PC-9 (cell line): ENCODE measurements at regions not wholly inside any gene's neighbourhood (a gene's known extent, or its start where the extent isn't known, plus 50 kb on each side); places are given as distances from the start of the nearest gene placed in this dataset.

Experiments
- BruUV-seq: library from RNA; stranded (reverse); fragments of 400-500 nt; replicated peaks from 2 replicates; lab custom pipeline; 2021; lab: Mats Ljungman, UMichigan
- CTCF ChIA-PET: fragments of 300-600 bp; sonication (Branson Sonifier 250); formaldehyde crosslinking; loops from one replicate; lab custom pipeline; 2022; ENCODE audit warnings: antibody characterized with exemption; lab: Charles Lee
- POLR2A ChIA-PET: fragments of 300-600 bp; sonication (Branson Sonifier 250); formaldehyde crosslinking; loops from one replicate; lab custom pipeline; 2022; ENCODE audit warnings: antibody characterized with exemption; ENCODE audit not compliant: unreplicated experiment; lab: Charles Lee
- DNase-seq, 2 experiments: peaks; one replicate each; pipeline versions ENCODE4 v3.0.0 to v3.0.0-alpha.2; 2015 to 2022; ENCODE audit warnings: mixed read lengths in 1 of 2
- H2AFZ ChIP-seq: fragments of 200-600 bp; sonication (generic); 2 replicates; pipeline ENCODE4 v1.8.1; 2017; ENCODE audit warnings: antibody characterized with exemption
- H3F3A ChIP-seq: fragments of 200-600 bp; sonication (generic); 2 replicates; pipeline ENCODE4 v1.8.1; 2017; ENCODE audit warnings: antibody characterized with exemption, mild to moderate bottlenecking, low read depth; ENCODE audit not compliant: insufficient read depth
- H3K27ac ChIP-seq: fragments of 200-600 bp; sonication (generic); 2 replicates; pipeline ENCODE4 v1.6.1; 2016; ENCODE audit warnings: mixed run types
- H3K27me3 ChIP-seq: fragments of 200-600 bp; sonication (generic); 2 replicates; pipeline ENCODE4 v1.6.1; 2016; ENCODE audit warnings: low read depth, mixed run types; ENCODE audit not compliant: insufficient read depth
- H3K36me3 ChIP-seq: fragments of 200-600 bp; sonication (generic); 2 replicates; pipeline ENCODE4 v1.6.1; 2016; ENCODE audit warnings: low read depth, mixed run types
- H3K4me1 ChIP-seq: fragments of 200-600 bp; sonication (generic); replicated peaks from 2 replicates; pipeline ENCODE4 v1.6.1; 2016; ENCODE audit warnings: mixed run types; ENCODE audit not compliant: insufficient read depth
- H3K4me2 ChIP-seq: fragments of 200-600 bp; sonication (generic); 2 replicates; pipeline ENCODE4 v1.6.1; 2017; ENCODE audit warnings: mixed run types
- H3K4me3 ChIP-seq: fragments of 200-600 bp; sonication (generic); 2 replicates; pipeline ENCODE4 v1.6.1; 2016; ENCODE audit warnings: mixed run types
- H3K79me2 ChIP-seq: fragments of 200-600 bp; sonication (generic); 2 replicates; pipeline ENCODE4 v1.6.1; 2017; ENCODE audit warnings: low read depth, mixed run types
- H3K9me2 ChIP-seq: fragments of 200-600 bp; sonication (generic); 2 replicates; pipeline ENCODE4 v1.8.1; 2017; ENCODE audit warnings: mild to moderate bottlenecking; ENCODE audit not compliant: insufficient read depth
- H3K9me3 ChIP-seq: fragments of 200-600 bp; sonication (generic); 2 replicates; pipeline ENCODE4 v1.8.1; 2016; ENCODE audit warnings: low read depth; ENCODE audit not compliant: insufficient read depth
- H4K20me1 ChIP-seq: fragments of 200-600 bp; sonication (generic); 2 replicates; pipeline ENCODE4 v1.8.1; 2017; ENCODE audit not compliant: insufficient read depth
- EZH2 ChIP-seq: fragments of 200-600 bp; sonication (generic); IDR thresholded peaks from 2 replicates; pipeline ENCODE4 v1.8.0; 2017; ENCODE audit warnings: antibody characterized with exemption, low read depth
- intact Hi-C: fragments of 100-400 bp; cut with micrococcal nuclease; formaldehyde crosslinking; loops from one replicate; pipeline ENCODE4 v1.10.0; 2022; ENCODE audit not compliant: unreplicated experiment
- TF ChIP-seq, protein P1 (sequence below): fragments of 200-600 bp; sonication (generic); conservative IDR thresholded peaks from 2 replicates; pipeline ENCODE4 v1.6.1; 2017; ENCODE audit warnings: mixed run types, antibody characterized with exemption, mild to moderate bottlenecking, moderate library complexity

DNA sequence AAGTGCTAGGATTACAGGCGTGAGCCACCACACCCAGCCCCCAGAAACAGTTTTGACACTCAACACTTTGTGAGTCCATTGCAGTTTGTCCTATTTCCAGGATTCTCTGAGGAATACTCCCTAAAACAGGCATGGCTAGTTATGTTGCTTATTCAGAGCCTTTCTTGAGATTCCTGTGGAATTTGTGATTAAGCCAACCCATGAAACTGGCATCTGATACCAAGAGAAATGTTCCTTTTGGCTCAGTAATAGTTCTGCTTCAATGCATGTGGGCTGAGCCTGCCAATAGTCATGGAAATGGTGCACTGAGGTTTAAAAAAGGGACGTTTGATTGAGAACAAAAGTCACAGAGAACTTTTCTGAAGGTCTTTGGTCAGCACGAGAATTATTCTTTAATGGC lies 241.7 kb downstream of the PPP1R2C start:
- no TSS peak for BruUV-seq

DNA sequence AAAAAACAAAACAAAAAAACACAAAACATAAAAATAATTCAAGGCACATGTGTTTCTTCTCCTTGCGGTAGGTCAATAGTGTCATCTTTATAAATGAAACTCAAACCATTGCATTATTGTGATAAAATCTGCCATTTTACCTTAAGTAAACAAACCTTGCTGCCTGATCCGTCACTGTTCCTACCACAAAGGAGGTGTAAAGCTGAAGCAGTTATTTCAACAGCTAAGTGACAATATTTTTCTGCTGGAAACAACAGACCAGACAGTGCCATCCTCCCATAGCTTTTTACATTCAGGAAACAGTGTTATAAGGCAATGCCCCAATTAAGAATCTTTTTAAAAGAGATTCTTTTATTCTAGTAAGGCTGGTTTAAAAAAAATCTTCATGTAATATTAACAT lies 242.7 kb downstream of the PPP1R2C start:
- ChIA-PET POLR2A (no interaction called here), CTCF (no interaction called here)
- H3K9me2 ChIP-seq, result no peaks in the 10 kb centered on the region
- H4K20me1 ChIP-seq, result no peaks in the 10 kb centered on the region
- no peak for DNase-seq
- intact Hi-C loops, result no loop called here
- H3K4me3 ChIP-seq, result no peak overlapping the region
- TF ChIP-seq EZH2, result no peak
- TF ChIP-seq, protein P1, sequence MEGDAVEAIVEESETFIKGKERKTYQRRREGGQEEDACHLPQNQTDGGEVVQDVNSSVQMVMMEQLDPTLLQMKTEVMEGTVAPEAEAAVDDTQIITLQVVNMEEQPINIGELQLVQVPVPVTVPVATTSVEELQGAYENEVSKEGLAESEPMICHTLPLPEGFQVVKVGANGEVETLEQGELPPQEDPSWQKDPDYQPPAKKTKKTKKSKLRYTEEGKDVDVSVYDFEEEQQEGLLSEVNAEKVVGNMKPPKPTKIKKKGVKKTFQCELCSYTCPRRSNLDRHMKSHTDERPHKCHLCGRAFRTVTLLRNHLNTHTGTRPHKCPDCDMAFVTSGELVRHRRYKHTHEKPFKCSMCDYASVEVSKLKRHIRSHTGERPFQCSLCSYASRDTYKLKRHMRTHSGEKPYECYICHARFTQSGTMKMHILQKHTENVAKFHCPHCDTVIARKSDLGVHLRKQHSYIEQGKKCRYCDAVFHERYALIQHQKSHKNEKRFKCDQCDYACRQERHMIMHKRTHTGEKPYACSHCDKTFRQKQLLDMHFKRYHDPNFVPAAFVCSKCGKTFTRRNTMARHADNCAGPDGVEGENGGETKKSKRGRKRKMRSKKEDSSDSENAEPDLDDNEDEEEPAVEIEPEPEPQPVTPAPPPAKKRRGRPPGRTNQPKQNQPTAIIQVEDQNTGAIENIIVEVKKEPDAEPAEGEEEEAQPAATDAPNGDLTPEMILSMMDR, result no peak
- H3K9me3 ChIP-seq, result no peaks in the 10 kb centered on the region
- H3F3A ChIP-seq, result no peaks in the 10 kb centered on the region
- no peaks in the 10 kb centered on the region for H3K79me2 ChIP-seq
- BruUV-seq, result no TSS peak
- H3K27me3 ChIP-seq, result no peaks in the 10 kb centered on the region
- H3K4me1 ChIP-seq, result no peaks in the 10 kb centered on the region
- no peaks in the 10 kb centered on the region for H3K36me3 ChIP-seq
- H2AFZ ChIP-seq, result no peak overlapping the region
- no peak overlapping the region for H3K4me2 ChIP-seq
- no peak overlapping the region for H3K27ac ChIP-seq

More for the DNA sequence above, 241.7 kb downstream of the PPP1R2C start:
- intact Hi-C loops, result no loop called here
- H3K27ac ChIP-seq, result no peak overlapping the region
- H3K27me3 ChIP-seq, result no peaks in the 10 kb centered on the region
- no peaks in the 10 kb centered on the region for H3K4me1 ChIP-seq
- no peak overlapping the region for H3K4me2 ChIP-seq
- no peak overlapping the region for H2AFZ ChIP-seq
- no peaks in the 10 kb centered on the region for H3K9me3 ChIP-seq
- H3K36me3 ChIP-seq, result no peaks in the 10 kb centered on the region
- no peaks in the 10 kb centered on the region for H3K9me2 ChIP-seq
- H3K79me2 ChIP-seq, result no peaks in the 10 kb centered on the region
- no peaks in the 10 kb centered on the region for H3F3A ChIP-seq
- no peak for TF ChIP-seq EZH2
- TF ChIP-seq, protein P1, result no peak
- no peaks in the 10 kb centered on the region for H4K20me1 ChIP-seq
- no peak for DNase-seq
- CTCF ChIA-PET, result no interaction called here
- H3K4me3 ChIP-seq, result no peak overlapping the region
- POLR2A ChIA-PET, result no interaction called here

- no peaks in the 10 kb centered on the region for H3K9me3 ChIP-seq
- H3K9me2 ChIP-seq, result no peaks in the 10 kb centered on the region
- TF ChIP-seq, protein P1, result no peak
- no peak for TF ChIP-seq EZH2
- no peaks in the 10 kb centered on the region for H3K4me1 ChIP-seq
- H3K79me2 ChIP-seq, result no peaks in the 10 kb centered on the region
- H3K4me3 ChIP-seq, result no peak overlapping the region
- H3K4me2 ChIP-seq, result no peak overlapping the region
- no peak for DNase-seq
- H3F3A ChIP-seq, result no peaks in the 10 kb centered on the region
- H4K20me1 ChIP-seq, result no peaks in the 10 kb centered on the region
- no peak overlapping the region for H3K27ac ChIP-seq
- ChIA-PET CTCF (no interaction called here), POLR2A (no interaction called here)
- H2AFZ ChIP-seq, result no peak overlapping the region
- no peaks in the 10 kb centered on the region for H3K27me3 ChIP-seq
- intact Hi-C loops, result no loop called here
- BruUV-seq, result no TSS peak
- H3K36me3 ChIP-seq, result no peaks in the 10 kb centered on the region
Measured at GRCh38 chrX:42533761-42534160, 244.2 kb downstream of the PPP1R2C start.
